ENCODE measurements at regions not wholly inside any gene's neighbourhood (a gene's known extent, or its start where the extent isn't known, plus 50 kb on each side); places are given as distances from the start of the nearest gene placed in this dataset.

- no peaks in the 10 kb centered on the region for H3K9me3 ChIP-seq (ENCODE audit: insufficient read depth, low read length)
- no peak overlapping the region for H3K4me3 ChIP-seq (ENCODE audit: low read length)
- H3K27ac ChIP-seq (ENCODE audit: low read length) = no peak overlapping the region
- no peak overlapping the region for H3K9ac ChIP-seq (ENCODE audit: low read length)
- H3K27me3 ChIP-seq (ENCODE audit: low read depth, low read length) = no peaks in the 10 kb centered on the region
- no peak overlapping the region for H3K4me2 ChIP-seq (ENCODE audit: low read length)
- H3K36me3 ChIP-seq (replicated peaks; ENCODE audit: low read depth, low read length) = no peaks in the 10 kb centered on the region
- TF ChIP-seq EZH2phosphoT487 (IDR thresholded peaks at IDR 0.05; ENCODE audit: low read depth) (no peak), CTCF (IDR thresholded peaks at IDR 0.05; ENCODE audit: low read depth, low read length) (no peak)
- H3K79me2 ChIP-seq (ENCODE audit: low read length) = no peaks in the 10 kb centered on the region
- H3K4me1 ChIP-seq (ENCODE audit: low read length) = no peaks in the 10 kb centered on the region
- no peaks in the 10 kb centered on the region for H4K20me1 ChIP-seq (ENCODE audit: insufficient read depth, low read length)
- H2AFZ ChIP-seq (ENCODE audit: low read depth, low read length) = no peak overlapping the region
Measured at GRCh38 chr10:105774351-105774750, 1133.3 kb downstream of the SORCS3 start.

- Histone ChIP-seq H3K9ac (ENCODE audit: low read length) (no peak overlapping the region), H2AFZ (ENCODE audit: low read depth, low read length) (no peak overlapping the region)
Measured at GRCh38 chr10:105770524-105771212, 1129.6 kb downstream of the SORCS3 start.

GRCh38 chr10:105769248-105770184, 1128.4 kb downstream of the SORCS3 start:
- no peaks in the 10 kb centered on the region for H3K4me1 ChIP-seq (ENCODE audit: low read length)
- TF ChIP-seq CTCF (IDR thresholded peaks at IDR 0.05; ENCODE audit: low read depth, low read length) (no peak), EZH2phosphoT487 (IDR thresholded peaks at IDR 0.05; ENCODE audit: low read depth) (no peak)
- no peaks in the 10 kb centered on the region for H3K9me3 ChIP-seq (ENCODE audit: insufficient read depth, low read length)
- H3K27me3 ChIP-seq (ENCODE audit: low read depth, low read length) = peaks cover 4% of the 10 kb centered on the region; the same call in 1 of the 2 replicates
- no peak overlapping the region for H3K27ac ChIP-seq (ENCODE audit: low read length)
- H3K9ac ChIP-seq (ENCODE audit: low read length) = no peak overlapping the region
- H3K4me3 ChIP-seq (ENCODE audit: low read length) = no peak overlapping the region
- H2AFZ ChIP-seq (ENCODE audit: low read depth, low read length) = no peak overlapping the region
- H4K20me1 ChIP-seq (ENCODE audit: insufficient read depth, low read length) = no peaks in the 10 kb centered on the region
- no peak overlapping the region for H3K4me2 ChIP-seq (ENCODE audit: low read length)
- no peaks in the 10 kb centered on the region for H3K36me3 ChIP-seq (replicated peaks; ENCODE audit: low read depth, low read length)
- no peaks in the 10 kb centered on the region for H3K79me2 ChIP-seq (ENCODE audit: low read length)

More at GRCh38 chr10:105770524-105771212, 1129.6 kb downstream of the SORCS3 start:
- Histone ChIP-seq H3K27ac (ENCODE audit: low read length) (no peak overlapping the region), H3K4me2 (ENCODE audit: low read length) (no peak overlapping the region), H4K20me1 (ENCODE audit: insufficient read depth, low read length) (no peaks in the 10 kb centered on the region), H3K36me3 (replicated peaks; ENCODE audit: low read depth, low read length) (no peaks in the 10 kb centered on the region), H3K4me3 (ENCODE audit: low read length) (no peak overlapping the region), H3K9me3 (ENCODE audit: insufficient read depth, low read length) (no peaks in the 10 kb centered on the region), H3K27me3 (ENCODE audit: low read depth, low read length) (no peaks in the 10 kb centered on the region), H3K4me1 (ENCODE audit: low read length) (no peaks in the 10 kb centered on the region), H3K79me2 (ENCODE audit: low read length) (no peaks in the 10 kb centered on the region)
- no peak for TF ChIP-seq CTCF (IDR thresholded peaks at IDR 0.05; ENCODE audit: low read depth, low read length)
- TF ChIP-seq EZH2phosphoT487 (IDR thresholded peaks at IDR 0.05; ENCODE audit: low read depth) = no peak

- Histone ChIP-seq H3K4me1 (ENCODE audit: low read length) (peaks cover 30% of the 10 kb centered on the region), H3K36me3 (replicated peaks; ENCODE audit: low read depth, low read length) (no peaks in the 10 kb centered on the region), H4K20me1 (ENCODE audit: insufficient read depth, low read length) (no peaks in the 10 kb centered on the region)
Measured at GRCh38 chr10:105763611-105764010, 1122.5 kb downstream of the SORCS3 start.

More at GRCh38 chr10:105763611-105764010, 1122.5 kb downstream of the SORCS3 start:
- peaks cover 5% of the 10 kb centered on the region; the same call in 1 of the 2 replicates for H3K27me3 ChIP-seq (ENCODE audit: low read depth, low read length)
- H3K79me2 ChIP-seq (ENCODE audit: low read length) = no peaks in the 10 kb centered on the region
- no peak overlapping the region for H3K4me3 ChIP-seq (ENCODE audit: low read length)
- H3K9me3 ChIP-seq (ENCODE audit: insufficient read depth, low read length) = no peaks in the 10 kb centered on the region
- no peak overlapping the region for H3K27ac ChIP-seq (ENCODE audit: low read length)
- H2AFZ ChIP-seq (ENCODE audit: low read depth, low read length) = no peak overlapping the region
- H3K9ac ChIP-seq (ENCODE audit: low read length) = no peak overlapping the region
- TF ChIP-seq CTCF (IDR thresholded peaks at IDR 0.05; ENCODE audit: low read depth, low read length) (no peak), EZH2phosphoT487 (IDR thresholded peaks at IDR 0.05; ENCODE audit: low read depth) (no peak)
- H3K4me2 ChIP-seq (ENCODE audit: low read length) = peak overlapping the region; percentile 31; the same call in 1 of the 2 replicates

Measured in OCI-LY3 (cell line).